GM20431 (cell line): ENCODE measurements at regions not wholly inside any gene's neighbourhood (a gene's known extent, or its start where the extent isn't known, plus 50 kb on each side); places are given as distances from the start of the nearest gene placed in this dataset.

Experiments used
- in situ Hi-C: fragments of 300-500 bp; cut with MseI, MboI; formaldehyde crosslinking; loops from one replicate; pipeline ENCODE4 v1.15.0; 2020; ENCODE audit warnings: low sequenced_read_pairs; ENCODE audit not compliant: unreplicated experiment

- in situ Hi-C loops = loop anchor here (10.0 kb wide), 1 partner anchor 539 kb away; no protein-coding TSS in a partner anchor
Measured at GRCh38 chr17:69605571-69605970, 191.1 kb downstream of the MAP2K6 start.

- in situ Hi-C loops = loop anchor here (10.0 kb wide), 1 partner anchor 539 kb away; no protein-coding TSS in a partner anchor
Measured at GRCh38 chr17:69606142-69606800, 191.8 kb downstream of the MAP2K6 start.

- in situ Hi-C loops = loop anchor here (10.0 kb wide), 1 partner anchor 538 kb away; no protein-coding TSS in a partner anchor
Measured at GRCh38 chr17:69607162-69607834, 192.8 kb downstream of the MAP2K6 start.

- in situ Hi-C loops = loop anchor here (10.0 kb wide), 1 partner anchor 537 kb away; no protein-coding TSS in a partner anchor
Measured at GRCh38 chr17:69608141-69608540, 193.6 kb downstream of the MAP2K6 start.

- in situ Hi-C loops = loop anchor here (10.0 kb wide), 1 partner anchor 536 kb away; no protein-coding TSS in a partner anchor
Measured at GRCh38 chr17:69608808-69609472, 194.4 kb downstream of the MAP2K6 start.

GRCh38 chr17:69609473-69610305 is 195.2 kb downstream of the MAP2K6 start:
- in situ Hi-C loops = loop anchor here (10.0 kb wide), 1 partner anchor 535 kb away; no protein-coding TSS in a partner anchor

- in situ Hi-C loops = no loop called here
Measured at GRCh38 chr17:69620363-69620762, 205.9 kb downstream of the MAP2K6 start.

- in situ Hi-C loops = no loop called here
Measured at GRCh38 chr17:69625474-69625873, 211.0 kb downstream of the MAP2K6 start.

- in situ Hi-C loops = no loop called here
Measured at GRCh38 chr17:69630056-69630635, 215.6 kb downstream of the MAP2K6 start.

- in situ Hi-C loops = no loop called here
Measured at GRCh38 chr17:69634844-69635243, 220.3 kb downstream of the MAP2K6 start.

GRCh38 chr17:69637446-69638156 is 223.1 kb downstream of the MAP2K6 start:
- in situ Hi-C loops = no loop called here

GRCh38 chr17:69639096-69639495 is 224.6 kb downstream of the MAP2K6 start:
- in situ Hi-C loops = no loop called here

- in situ Hi-C loops = no loop called here
Measured at GRCh38 chr17:69640073-69640472, 225.6 kb downstream of the MAP2K6 start.

- in situ Hi-C loops = no loop called here
Measured at GRCh38 chr17:69643686-69644085, 229.2 kb downstream of the MAP2K6 start.

GRCh38 chr17:69646729-69647128 is 232.2 kb downstream of the MAP2K6 start:
- in situ Hi-C loops = no loop called here

- in situ Hi-C loops = no loop called here
Measured at GRCh38 chr17:69650881-69651280, 236.4 kb downstream of the MAP2K6 start.

GRCh38 chr17:69651921-69652320 is 237.4 kb downstream of the MAP2K6 start:
- in situ Hi-C loops = no loop called here

GRCh38 chr17:69654981-69655855 is 240.7 kb downstream of the MAP2K6 start:
- in situ Hi-C loops = no loop called here
